ENCODE measurements at regions not wholly inside any gene's neighbourhood (a gene's known extent, or its start where the extent isn't known, plus 50 kb on each side); places are given as distances from the start of the nearest gene placed in this dataset.

GRCh38 chr7:50181081-50181480 is 88.0 kb upstream of the ZPBP start:
- TF ChIP-seq POLR2A (IDR thresholded peaks at IDR 0.05) (no peak), CTCF (IDR thresholded peaks at IDR 0.05 in 4 of 5, conservative IDR thresholded peaks at IDR 0.05 in 1 of 5) (no peak)
